CD4-positive, alpha-beta T cell (primary cell): ENCODE measurements at regions not wholly inside any gene's neighbourhood (a gene's known extent, or its start where the extent isn't known, plus 50 kb on each side); places are given as distances from the start of the nearest gene placed in this dataset.

ENCODE experiments used
- ATAC-seq: fragments of 200-7000 bp; cut with Tn5 transposase; one replicate; pipeline ENCODE4 v1.10.0; 2022; ENCODE audit warnings: mild to moderate bottlenecking; ENCODE audit not compliant: poor library complexity
- CTCF ChIA-PET: fragments of 350-600 bp; sonication (Branson Sonifier 250); formaldehyde crosslinking; loops from one replicate; lab custom pipeline; 2021; ENCODE audit warnings: antibody characterized with exemption, inconsistent platforms; lab: Charles Lee
- POLR2A ChIA-PET: fragments of 350-600 bp; sonication (Branson Sonifier 250); formaldehyde crosslinking; loops from one replicate; lab custom pipeline; 2021; ENCODE audit warnings: antibody characterized with exemption, inconsistent platforms; lab: Charles Lee
- DNase-seq, 14 experiments: peaks; one replicate each; pipeline ENCODE4 v3.0.0-alpha.2; 2013 to 2020; ENCODE audit warnings: mixed read lengths in 2 of 14
- H3K27ac ChIP-seq, 2 donors: one replicate each; pipeline versions ENCODE4 v1.5.1 to v1.7.0; 2013; ENCODE audit warnings: low read length in 2 of 2, low read depth in 1 of 2, mild to moderate bottlenecking in 1 of 2
- H3K27me3 ChIP-seq, 2 experiments: 1 replicate in 1 of 2; 2 replicates in 1 of 2; pipeline versions ENCODE4 v1.6.1 to v1.7.0; 2013; ENCODE audit warnings: low read length in 2 of 2, control low read depth in 1 of 2, mild to moderate bottlenecking in 1 of 2, moderate library complexity in 1 of 2; ENCODE audit not compliant: insufficient read depth in 2 of 2, control insufficient read depth in 1 of 2
- H3K36me3 ChIP-seq: one replicate; pipeline ENCODE4 v1.6.1; 2013; ENCODE audit warnings: low read length, control low read depth; ENCODE audit not compliant: insufficient read depth
- H3K4me1 ChIP-seq: one replicate; pipeline ENCODE4 v1.6.1; 2013; ENCODE audit warnings: low read length, control low read depth; ENCODE audit not compliant: insufficient read depth
- H3K4me3 ChIP-seq: one replicate; pipeline ENCODE4 v1.5.1; 2013; ENCODE audit warnings: mild to moderate bottlenecking, low read length, moderate library complexity
- H3K9me3 ChIP-seq, 2 experiments: 1 replicate in 1 of 2; 2 replicates in 1 of 2; pipeline versions ENCODE4 v1.6.1 to v1.7.0; 2013; ENCODE audit warnings: low read length in 2 of 2, mild to moderate bottlenecking in 2 of 2, control low read depth in 1 of 2, moderate library complexity in 1 of 2; ENCODE audit not compliant: control insufficient read depth in 1 of 2, insufficient read depth in 1 of 2
- H3K27ac Mint-ChIP-seq: one replicate; pipeline ENCODE4 v1.8.0; 2020; ENCODE audit warnings: mixed read lengths
- H3K27me3 Mint-ChIP-seq: one replicate; pipeline ENCODE4 v1.8.0; 2021; ENCODE audit warnings: mixed read lengths
- H3K36me3 Mint-ChIP-seq: one replicate; pipeline ENCODE4 v1.8.0; 2021; ENCODE audit warnings: low read depth, mixed read lengths
- H3K4me1 Mint-ChIP-seq: one replicate; pipeline ENCODE4 v1.8.0; 2021; ENCODE audit warnings: low read depth, mixed read lengths
- H3K4me3 Mint-ChIP-seq: one replicate; pipeline ENCODE4 v1.8.0; 2020; ENCODE audit warnings: mild to moderate bottlenecking, mixed read lengths
- H3K9me3 Mint-ChIP-seq: one replicate; pipeline ENCODE4 v1.8.0; 2020; ENCODE audit warnings: mixed read lengths
- intact Hi-C, 2 experiments: fragments of 100-400 bp; cut with DNase I in 1 of 2; cut with micrococcal nuclease in 1 of 2; formaldehyde crosslinking; loops; one replicate each; pipeline versions ENCODE4 v1.15.1 to v1.9.0; 2023 to 2025; cut with DNase I, micrococcal nuclease
- TF ChIP-seq, protein P1 (sequence below): fragments of 200-600 bp; IDR thresholded peaks from one replicate; pipeline ENCODE4 v1.8.0; 2022; ENCODE audit warnings: antibody characterized with exemption, mild to moderate bottlenecking

DNA sequence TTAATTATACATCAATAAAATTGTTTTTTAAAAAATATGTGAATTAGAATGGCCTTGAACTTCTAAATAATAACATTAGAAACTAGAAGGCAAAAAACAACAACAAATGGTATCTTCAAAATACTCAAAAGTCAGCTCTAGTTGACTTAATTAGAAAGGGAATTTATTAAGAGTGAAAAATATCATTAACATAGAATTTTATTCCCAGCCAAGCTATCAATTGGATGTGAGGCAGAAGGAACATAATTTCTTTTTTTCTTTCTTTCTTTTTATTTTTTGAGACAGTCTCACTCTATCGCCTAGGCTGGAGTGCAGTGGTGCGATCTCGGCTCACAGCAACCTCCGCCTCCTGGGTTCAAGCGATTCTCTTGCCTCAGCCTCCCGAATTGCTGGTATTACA lies 51.2 kb upstream of the CAPZB start:
- Histone ChIP-seq H3K36me3 (no peaks in the 10 kb centered on the region), H3K27ac (no peak overlapping the region), H3K9me3 (peaks cover 0 to 18% of the 10 kb centered on the region in 2 experiments), H3K4me3 (no peak overlapping the region), H3K27me3 (no peaks in the 10 kb centered on the region), H3K4me1 (peaks cover 4% of the 10 kb centered on the region)
- DNase-seq: no peak
- Mint-ChIP-seq H3K27me3 (no peaks in the 10 kb centered on the region), H3K9me3 (peaks cover 9% of the 10 kb centered on the region), H3K4me3 (no peak overlapping the region), H3K36me3 (no peaks in the 10 kb centered on the region), H3K4me1 (peaks cover 4% of the 10 kb centered on the region), H3K27ac (no peak overlapping the region)
- ChIA-PET CTCF (interaction anchor here (0.7 kb wide), 1 partner anchor 137 kb away, joined by 6 read pairs; no protein-coding TSS in a partner anchor), POLR2A (no interaction called here)
- TF ChIP-seq, protein P1, sequence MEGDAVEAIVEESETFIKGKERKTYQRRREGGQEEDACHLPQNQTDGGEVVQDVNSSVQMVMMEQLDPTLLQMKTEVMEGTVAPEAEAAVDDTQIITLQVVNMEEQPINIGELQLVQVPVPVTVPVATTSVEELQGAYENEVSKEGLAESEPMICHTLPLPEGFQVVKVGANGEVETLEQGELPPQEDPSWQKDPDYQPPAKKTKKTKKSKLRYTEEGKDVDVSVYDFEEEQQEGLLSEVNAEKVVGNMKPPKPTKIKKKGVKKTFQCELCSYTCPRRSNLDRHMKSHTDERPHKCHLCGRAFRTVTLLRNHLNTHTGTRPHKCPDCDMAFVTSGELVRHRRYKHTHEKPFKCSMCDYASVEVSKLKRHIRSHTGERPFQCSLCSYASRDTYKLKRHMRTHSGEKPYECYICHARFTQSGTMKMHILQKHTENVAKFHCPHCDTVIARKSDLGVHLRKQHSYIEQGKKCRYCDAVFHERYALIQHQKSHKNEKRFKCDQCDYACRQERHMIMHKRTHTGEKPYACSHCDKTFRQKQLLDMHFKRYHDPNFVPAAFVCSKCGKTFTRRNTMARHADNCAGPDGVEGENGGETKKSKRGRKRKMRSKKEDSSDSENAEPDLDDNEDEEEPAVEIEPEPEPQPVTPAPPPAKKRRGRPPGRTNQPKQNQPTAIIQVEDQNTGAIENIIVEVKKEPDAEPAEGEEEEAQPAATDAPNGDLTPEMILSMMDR: no peak
- intact Hi-C loops: no loop called here
- no peak for ATAC-seq

DNA sequence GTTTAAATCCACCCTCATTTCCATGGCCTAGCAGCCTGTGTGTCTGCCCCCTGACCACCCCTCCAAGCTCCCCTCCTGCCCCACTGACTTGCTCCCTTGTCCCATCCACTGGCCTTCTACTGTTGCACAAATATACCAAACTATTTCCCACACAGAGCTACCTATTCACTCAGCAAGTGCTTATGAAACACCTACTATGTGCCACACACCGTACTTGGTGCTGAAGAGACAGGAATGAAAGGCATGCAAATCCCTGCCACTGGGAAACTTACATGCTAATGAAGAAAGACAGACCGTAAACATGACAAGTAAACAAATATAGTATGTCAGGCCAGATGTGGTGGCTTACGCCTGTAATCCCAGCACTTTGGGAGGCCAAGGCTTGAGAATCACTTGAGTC lies 49.9 kb upstream of the CAPZB start:
- Mint-ChIP-seq H3K4me3 (no peak overlapping the region), H3K9me3 (peaks cover 9% of the 10 kb centered on the region), H3K27me3 (no peaks in the 10 kb centered on the region), H3K36me3 (no peaks in the 10 kb centered on the region), H3K4me1 (peaks cover 4% of the 10 kb centered on the region), H3K27ac (no peak overlapping the region)
- ChIA-PET CTCF (no interaction called here), POLR2A (no interaction called here)
- Histone ChIP-seq H3K9me3 (peaks cover 0 to 24% of the 10 kb centered on the region in 2 experiments), H3K4me3 (no peak overlapping the region), H3K4me1 (peaks cover 4% of the 10 kb centered on the region), H3K36me3 (no peaks in the 10 kb centered on the region), H3K27ac (no peak overlapping the region), H3K27me3 (no peaks in the 10 kb centered on the region)
- TF ChIP-seq, protein P1: no peak
- ATAC-seq: no peak
- intact Hi-C loops: no loop called here
- DNase-seq: no peak
